ENCODE measurements at regions not wholly inside any gene's neighbourhood (a gene's known extent, or its start where the extent isn't known, plus 50 kb on each side); places are given as distances from the start of the nearest gene placed in this dataset.

DNA sequence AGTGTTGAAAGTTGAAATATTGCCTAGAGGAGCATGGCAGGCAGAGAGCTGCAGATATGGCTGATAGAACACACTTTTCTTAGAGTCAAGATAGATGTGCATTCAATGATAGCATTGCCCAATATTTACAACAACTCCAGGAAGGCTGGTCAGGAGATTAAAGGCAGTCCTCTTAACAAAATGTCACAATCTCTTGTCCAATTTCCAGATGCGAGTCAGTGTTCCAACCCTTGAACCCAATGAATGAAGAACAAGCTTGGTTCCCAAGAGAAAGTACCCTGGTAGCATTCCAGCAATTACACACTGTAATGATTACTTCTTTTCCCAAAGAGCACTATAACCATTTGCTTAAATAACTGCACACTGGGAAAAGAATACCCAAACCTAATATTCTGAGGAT, 839.4 kb upstream of the VRK2 start:
- in situ Hi-C loops (cut with HindIII; ENCODE audit: low pct_unique_long_range_greater_than_20kb, low sequenced_read_pairs): no loop called here
- H3K9me3 ChIP-seq (ENCODE audit: control insufficient read depth, insufficient read depth, low read depth, low read length): no peaks in the 10 kb centered on the region
- intact Hi-C loops (cut with micrococcal nuclease; ENCODE audit: unreplicated experiment): no loop called here
- H3K27me3 ChIP-seq (ENCODE audit: control insufficient read depth, insufficient read depth, low read length): no peaks in the 10 kb centered on the region
- POLR2A ChIA-PET: no interaction called here
- H3K4me3 ChIP-seq (ENCODE audit: low read depth in 2 of 2, low read length in 2 of 2): no peak overlapping the region
- CTCF ChIA-PET: no interaction called here
- no peak for DNase-seq (ENCODE audit: low read depth, low spot score)
- ATAC-seq: no peak
- H3K36me3 ChIP-seq (ENCODE audit: control insufficient read depth, insufficient read depth, low read length): no peaks in the 10 kb centered on the region
- no TSS peak for BruUV-seq (replicated peaks)
- H3K27ac ChIP-seq (ENCODE audit: low read length): no peak overlapping the region
- H3K4me1 ChIP-seq (ENCODE audit: control insufficient read depth, insufficient read depth, low read length): no peaks in the 10 kb centered on the region
- no peak for TF ChIP-seq POLR2AphosphoS5 (IDR thresholded peaks at IDR 0.05; ENCODE audit: low read depth, low read length)
- TF ChIP-seq TCF7L2 (IDR thresholded peaks at IDR 0.05; ENCODE audit: low read depth, low read length): no peak
- TF ChIP-seq, protein P1, sequence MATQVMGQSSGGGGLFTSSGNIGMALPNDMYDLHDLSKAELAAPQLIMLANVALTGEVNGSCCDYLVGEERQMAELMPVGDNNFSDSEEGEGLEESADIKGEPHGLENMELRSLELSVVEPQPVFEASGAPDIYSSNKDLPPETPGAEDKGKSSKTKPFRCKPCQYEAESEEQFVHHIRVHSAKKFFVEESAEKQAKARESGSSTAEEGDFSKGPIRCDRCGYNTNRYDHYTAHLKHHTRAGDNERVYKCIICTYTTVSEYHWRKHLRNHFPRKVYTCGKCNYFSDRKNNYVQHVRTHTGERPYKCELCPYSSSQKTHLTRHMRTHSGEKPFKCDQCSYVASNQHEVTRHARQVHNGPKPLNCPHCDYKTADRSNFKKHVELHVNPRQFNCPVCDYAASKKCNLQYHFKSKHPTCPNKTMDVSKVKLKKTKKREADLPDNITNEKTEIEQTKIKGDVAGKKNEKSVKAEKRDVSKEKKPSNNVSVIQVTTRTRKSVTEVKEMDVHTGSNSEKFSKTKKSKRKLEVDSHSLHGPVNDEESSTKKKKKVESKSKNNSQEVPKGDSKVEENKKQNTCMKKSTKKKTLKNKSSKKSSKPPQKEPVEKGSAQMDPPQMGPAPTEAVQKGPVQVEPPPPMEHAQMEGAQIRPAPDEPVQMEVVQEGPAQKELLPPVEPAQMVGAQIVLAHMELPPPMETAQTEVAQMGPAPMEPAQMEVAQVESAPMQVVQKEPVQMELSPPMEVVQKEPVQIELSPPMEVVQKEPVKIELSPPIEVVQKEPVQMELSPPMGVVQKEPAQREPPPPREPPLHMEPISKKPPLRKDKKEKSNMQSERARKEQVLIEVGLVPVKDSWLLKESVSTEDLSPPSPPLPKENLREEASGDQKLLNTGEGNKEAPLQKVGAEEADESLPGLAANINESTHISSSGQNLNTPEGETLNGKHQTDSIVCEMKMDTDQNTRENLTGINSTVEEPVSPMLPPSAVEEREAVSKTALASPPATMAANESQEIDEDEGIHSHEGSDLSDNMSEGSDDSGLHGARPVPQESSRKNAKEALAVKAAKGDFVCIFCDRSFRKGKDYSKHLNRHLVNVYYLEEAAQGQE (IDR thresholded peaks at IDR 0.05; ENCODE audit: insufficient read depth in 1 of 2, low read depth in 2 of 2, low read length in 1 of 2): no peak
- TF ChIP-seq, protein P2, sequence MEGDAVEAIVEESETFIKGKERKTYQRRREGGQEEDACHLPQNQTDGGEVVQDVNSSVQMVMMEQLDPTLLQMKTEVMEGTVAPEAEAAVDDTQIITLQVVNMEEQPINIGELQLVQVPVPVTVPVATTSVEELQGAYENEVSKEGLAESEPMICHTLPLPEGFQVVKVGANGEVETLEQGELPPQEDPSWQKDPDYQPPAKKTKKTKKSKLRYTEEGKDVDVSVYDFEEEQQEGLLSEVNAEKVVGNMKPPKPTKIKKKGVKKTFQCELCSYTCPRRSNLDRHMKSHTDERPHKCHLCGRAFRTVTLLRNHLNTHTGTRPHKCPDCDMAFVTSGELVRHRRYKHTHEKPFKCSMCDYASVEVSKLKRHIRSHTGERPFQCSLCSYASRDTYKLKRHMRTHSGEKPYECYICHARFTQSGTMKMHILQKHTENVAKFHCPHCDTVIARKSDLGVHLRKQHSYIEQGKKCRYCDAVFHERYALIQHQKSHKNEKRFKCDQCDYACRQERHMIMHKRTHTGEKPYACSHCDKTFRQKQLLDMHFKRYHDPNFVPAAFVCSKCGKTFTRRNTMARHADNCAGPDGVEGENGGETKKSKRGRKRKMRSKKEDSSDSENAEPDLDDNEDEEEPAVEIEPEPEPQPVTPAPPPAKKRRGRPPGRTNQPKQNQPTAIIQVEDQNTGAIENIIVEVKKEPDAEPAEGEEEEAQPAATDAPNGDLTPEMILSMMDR (IDR thresholded peaks at IDR 0.05): no peak
- TF ChIP-seq SIN3A (IDR thresholded peaks at IDR 0.05; ENCODE audit: borderline replicate concordance, insufficient read depth, low read depth, low read length): no peak

DNA sequence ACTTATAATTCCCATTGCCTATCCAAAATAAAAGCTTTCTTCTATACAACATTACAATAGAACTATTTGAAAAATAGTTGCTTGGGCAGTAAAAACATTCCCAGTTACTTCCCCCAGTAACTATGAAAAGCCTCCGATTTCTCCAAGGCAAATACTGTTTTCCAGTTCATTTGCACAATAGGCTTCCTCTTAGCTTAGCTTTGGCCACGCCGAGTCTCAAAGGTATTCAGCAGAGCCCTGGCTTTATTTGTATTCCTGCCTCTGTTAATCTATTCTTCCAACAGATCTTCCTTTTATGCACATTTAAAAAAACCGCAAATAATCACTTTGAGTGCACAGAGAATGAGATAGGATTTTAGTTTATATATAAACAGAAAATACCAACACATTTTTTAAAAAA, 836.8 kb upstream of the VRK2 start:
- BruUV-seq (replicated peaks): no TSS peak
- H3K9me3 ChIP-seq (ENCODE audit: control insufficient read depth, insufficient read depth, low read depth, low read length): no peaks in the 10 kb centered on the region
- H3K27me3 ChIP-seq (ENCODE audit: control insufficient read depth, insufficient read depth, low read length): no peaks in the 10 kb centered on the region
- H3K27ac ChIP-seq (ENCODE audit: low read length): no peak overlapping the region
- H3K4me1 ChIP-seq (ENCODE audit: control insufficient read depth, insufficient read depth, low read length): no peaks in the 10 kb centered on the region
- TF ChIP-seq SIN3A (IDR thresholded peaks at IDR 0.05; ENCODE audit: borderline replicate concordance, insufficient read depth, low read depth, low read length) (no peak), TCF7L2 (IDR thresholded peaks at IDR 0.05; ENCODE audit: low read depth, low read length) (no peak)
- TF ChIP-seq, protein P2 (IDR thresholded peaks at IDR 0.05): no peak
- no peak overlapping the region for H3K4me3 ChIP-seq (ENCODE audit: low read depth in 2 of 2, low read length in 2 of 2)
- no peak for ATAC-seq
- no peak for DNase-seq (ENCODE audit: low read depth, low spot score)
- in situ Hi-C loops (cut with HindIII; ENCODE audit: low pct_unique_long_range_greater_than_20kb, low sequenced_read_pairs): no loop called here
- ChIA-PET POLR2A (no interaction called here), CTCF (no interaction called here)
- H3K36me3 ChIP-seq (ENCODE audit: control insufficient read depth, insufficient read depth, low read length): no peaks in the 10 kb centered on the region
- intact Hi-C loops (cut with micrococcal nuclease; ENCODE audit: unreplicated experiment): no loop called here

DNA sequence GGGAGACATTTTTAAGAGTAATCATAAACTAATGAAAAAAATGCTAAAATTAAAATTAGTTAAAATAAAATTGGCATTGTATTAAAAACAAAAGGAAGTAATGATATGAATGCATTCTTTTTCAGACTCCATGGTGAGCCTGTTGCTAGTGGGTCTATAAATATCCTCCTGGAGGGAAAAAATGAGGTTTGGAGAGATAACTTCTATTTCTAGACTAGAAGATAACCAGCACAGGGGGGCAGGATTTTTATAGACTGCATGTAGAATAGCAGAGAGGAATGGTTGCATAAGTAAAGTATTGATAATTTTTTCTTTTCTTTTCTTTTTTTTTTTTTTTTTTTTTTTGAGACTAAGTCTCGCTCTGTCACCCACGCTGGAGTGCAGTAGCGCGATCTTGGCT, 835.8 kb upstream of the VRK2 start:
- TF ChIP-seq SIN3A (IDR thresholded peaks at IDR 0.05; ENCODE audit: borderline replicate concordance, insufficient read depth, low read depth, low read length) (no peak), TCF7L2 (IDR thresholded peaks at IDR 0.05; ENCODE audit: low read depth, low read length) (no peak), POLR2AphosphoS5 (IDR thresholded peaks at IDR 0.05; ENCODE audit: low read depth, low read length) (no peak)
- TF ChIP-seq, protein P1 (IDR thresholded peaks at IDR 0.05; ENCODE audit: insufficient read depth in 1 of 2, low read depth in 2 of 2, low read length in 1 of 2): no peak
- TF ChIP-seq, protein P2 (IDR thresholded peaks at IDR 0.05): no peak
- no TSS peak for BruUV-seq (replicated peaks)
- no peaks in the 10 kb centered on the region for H3K9me3 ChIP-seq (ENCODE audit: control insufficient read depth, insufficient read depth, low read depth, low read length)
- in situ Hi-C loops (cut with HindIII; ENCODE audit: low pct_unique_long_range_greater_than_20kb, low sequenced_read_pairs) (no loop called here), intact Hi-C loops (cut with micrococcal nuclease; ENCODE audit: unreplicated experiment) (no loop called here)
- no peak overlapping the region for H3K4me3 ChIP-seq (ENCODE audit: low read depth in 2 of 2, low read length in 2 of 2)
- ChIA-PET CTCF (no interaction called here), POLR2A (no interaction called here)
- H3K4me1 ChIP-seq (ENCODE audit: control insufficient read depth, insufficient read depth, low read length): no peaks in the 10 kb centered on the region
- no peaks in the 10 kb centered on the region for H3K36me3 ChIP-seq (ENCODE audit: control insufficient read depth, insufficient read depth, low read length)
- no peak overlapping the region for H3K27ac ChIP-seq (ENCODE audit: low read length)
- ATAC-seq (no peak), DNase-seq (ENCODE audit: low read depth, low spot score) (no peak)
- H3K27me3 ChIP-seq (ENCODE audit: control insufficient read depth, insufficient read depth, low read length): no peaks in the 10 kb centered on the region

Data from Panc1 (cell line).